WERI-Rb-1 (cell line): ENCODE measurements at regions not wholly inside any gene's neighbourhood (a gene's known extent, or its start where the extent isn't known, plus 50 kb on each side); places are given as distances from the start of the nearest gene placed in this dataset.

Source experiments
- DNase-seq: peaks from one replicate; pipeline ENCODE4 v3.0.0-alpha.2; 2020
- H3K27ac ChIP-seq: fragments of 250-450 bp; sonication (Bioruptor Pico); 2 replicates; pipeline ENCODE4 v1.5.1; 2020; ENCODE audit warnings: mild to moderate bottlenecking, moderate library complexity
- H3K27me3 ChIP-seq: fragments of 250-450 bp; sonication (Bioruptor Pico); 2 replicates; pipeline ENCODE4 v1.5.1; 2021; ENCODE audit warnings: mild to moderate bottlenecking, low read depth, moderate library complexity; ENCODE audit not compliant: insufficient read depth, severe bottlenecking
- H3K36me3 ChIP-seq: fragments of 250-450 bp; sonication (Bioruptor Pico); 2 replicates; pipeline ENCODE4 v1.5.1; 2020; ENCODE audit warnings: mild to moderate bottlenecking, moderate library complexity
- H3K4me3 ChIP-seq: 2 replicates; pipeline ENCODE4 v1.5.1; 2011; ENCODE audit warnings: low read depth, mild to moderate bottlenecking, control low read depth, low read length
- H3K9me3 ChIP-seq: fragments of 250-450 bp; sonication (Bioruptor Pico); 2 replicates; pipeline ENCODE4 v1.5.1; 2021; ENCODE audit warnings: mild to moderate bottlenecking, moderate library complexity; ENCODE audit not compliant: severe bottlenecking
- TF ChIP-seq, protein P1 (sequence below): IDR thresholded peaks from 2 replicates; pipeline ENCODE4 v1.5.1; 2011; ENCODE audit warnings: low read depth, mild to moderate bottlenecking, control low read depth, inconsistent platforms, low read length

DNA sequence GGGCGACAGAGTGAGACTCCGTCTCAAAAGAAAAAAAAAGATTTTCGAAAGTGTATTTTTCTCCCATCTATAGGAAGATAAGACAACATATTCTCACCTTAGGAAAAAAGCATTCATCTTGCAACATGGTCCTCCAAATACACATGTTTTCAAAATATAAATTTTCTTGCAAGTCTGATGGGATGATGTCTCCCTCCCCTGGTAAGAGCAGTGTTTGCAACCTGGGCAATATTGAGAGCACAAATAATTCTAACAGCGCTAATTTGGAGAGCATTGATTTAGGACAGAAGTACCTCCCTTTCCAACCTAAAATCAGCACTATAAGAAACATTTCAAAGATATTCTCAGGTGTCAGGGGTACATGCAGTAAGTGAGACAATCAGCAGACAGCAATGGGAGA is 61.0 kb upstream of the SHISA2 start:
- no peak overlapping the region for H3K4me3 ChIP-seq
- H3K9me3 ChIP-seq, result no peaks in the 10 kb centered on the region
- no peak overlapping the region for H3K27ac ChIP-seq
- TF ChIP-seq, protein P1, sequence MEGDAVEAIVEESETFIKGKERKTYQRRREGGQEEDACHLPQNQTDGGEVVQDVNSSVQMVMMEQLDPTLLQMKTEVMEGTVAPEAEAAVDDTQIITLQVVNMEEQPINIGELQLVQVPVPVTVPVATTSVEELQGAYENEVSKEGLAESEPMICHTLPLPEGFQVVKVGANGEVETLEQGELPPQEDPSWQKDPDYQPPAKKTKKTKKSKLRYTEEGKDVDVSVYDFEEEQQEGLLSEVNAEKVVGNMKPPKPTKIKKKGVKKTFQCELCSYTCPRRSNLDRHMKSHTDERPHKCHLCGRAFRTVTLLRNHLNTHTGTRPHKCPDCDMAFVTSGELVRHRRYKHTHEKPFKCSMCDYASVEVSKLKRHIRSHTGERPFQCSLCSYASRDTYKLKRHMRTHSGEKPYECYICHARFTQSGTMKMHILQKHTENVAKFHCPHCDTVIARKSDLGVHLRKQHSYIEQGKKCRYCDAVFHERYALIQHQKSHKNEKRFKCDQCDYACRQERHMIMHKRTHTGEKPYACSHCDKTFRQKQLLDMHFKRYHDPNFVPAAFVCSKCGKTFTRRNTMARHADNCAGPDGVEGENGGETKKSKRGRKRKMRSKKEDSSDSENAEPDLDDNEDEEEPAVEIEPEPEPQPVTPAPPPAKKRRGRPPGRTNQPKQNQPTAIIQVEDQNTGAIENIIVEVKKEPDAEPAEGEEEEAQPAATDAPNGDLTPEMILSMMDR, result peak; percentile 50
- no peaks in the 10 kb centered on the region for H3K27me3 ChIP-seq
- H3K36me3 ChIP-seq, result no peaks in the 10 kb centered on the region
- no peak for DNase-seq

DNA sequence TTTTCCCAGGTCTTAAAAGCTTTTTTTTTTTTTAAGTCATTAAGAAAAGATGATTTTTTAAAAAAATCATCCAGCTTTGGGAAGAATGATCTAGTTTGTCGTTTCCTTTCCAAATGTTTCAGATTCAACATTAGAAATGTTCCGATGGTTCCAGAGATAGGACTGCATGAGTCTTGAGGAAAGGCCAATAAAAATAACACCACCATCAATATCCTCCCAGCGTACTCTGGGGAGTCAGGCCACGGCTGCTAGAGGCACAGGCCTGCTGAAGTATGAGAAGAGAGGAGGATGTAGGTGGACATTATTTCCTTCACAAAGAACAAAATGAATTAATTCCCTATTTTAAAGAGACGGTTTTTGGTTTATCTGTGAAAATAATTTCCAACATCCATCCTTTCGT is 60.0 kb upstream of the SHISA2 start:
- no peak for DNase-seq

More for the DNA sequence above, 60.0 kb upstream of the SHISA2 start:
- TF ChIP-seq, protein P1, result no peak
- H3K27ac ChIP-seq, result no peak overlapping the region
- no peak overlapping the region for H3K4me3 ChIP-seq
- no peaks in the 10 kb centered on the region for H3K27me3 ChIP-seq
- no peaks in the 10 kb centered on the region for H3K9me3 ChIP-seq
- H3K36me3 ChIP-seq, result no peaks in the 10 kb centered on the region
